Panc1 (cell line): ENCODE measurements at regions not wholly inside any gene's neighbourhood (a gene's known extent, or its start where the extent isn't known, plus 50 kb on each side); places are given as distances from the start of the nearest gene placed in this dataset.

Source experiments
- ATAC-seq: fragments of 200-7000 bp; cut with Tn5 transposase; 2 replicates; pipeline ENCODE4 v1.9.1; 2020; ENCODE audit warnings: mild to moderate bottlenecking, moderate library complexity
- BruUV-seq: library from RNA; stranded (reverse); fragments of 400-500 nt; replicated peaks from 2 replicates; lab custom pipeline; 2021; lab: Mats Ljungman, UMichigan
- CTCF ChIA-PET: fragments of 300-600 bp; sonication (Branson Sonifier 250); formaldehyde crosslinking; loops from one replicate; lab custom pipeline; 2022; ENCODE audit warnings: antibody characterized with exemption; lab: Charles Lee
- POLR2A ChIA-PET: fragments of 300-600 bp; sonication (Branson Sonifier 250); formaldehyde crosslinking; loops from one replicate; lab custom pipeline; 2022; ENCODE audit warnings: antibody characterized with exemption; lab: Charles Lee
- DNase-seq: peaks from one replicate; pipeline ENCODE4 v3.0.0-alpha.2; 2010; ENCODE audit warnings: low read depth, low spot score
- H3K27ac ChIP-seq: 2 replicates; pipeline ENCODE4 v1.5.1; 2011; ENCODE audit warnings: mild to moderate bottlenecking, low read length, inconsistent platforms
- H3K27me3 ChIP-seq: fragments of 200-500 bp; sonication (Bioruptor generic); 2 replicates; pipeline ENCODE4 v1.6.0; 2014; ENCODE audit warnings: low read length, inconsistent platforms; ENCODE audit not compliant: control insufficient read depth, insufficient read depth
- H3K36me3 ChIP-seq: fragments of 200-500 bp; sonication (Bioruptor generic); 2 replicates; pipeline ENCODE4 v1.5.1; 2014; ENCODE audit warnings: inconsistent platforms, mild to moderate bottlenecking, low read length, moderate library complexity; ENCODE audit not compliant: control insufficient read depth, insufficient read depth
- H3K4me1 ChIP-seq: 2 replicates; pipeline ENCODE4 v1.5.1; 2011; ENCODE audit warnings: inconsistent platforms, mild to moderate bottlenecking, low read length, moderate library complexity; ENCODE audit not compliant: control insufficient read depth, insufficient read depth
- H3K4me3 ChIP-seq, 2 experiments: 2 replicates each; pipeline ENCODE4 v1.5.1; 2011 to 2012; ENCODE audit warnings: low read depth in 2 of 2, low read length in 2 of 2, mild to moderate bottlenecking in 2 of 2, inconsistent platforms in 1 of 2, moderate library complexity in 1 of 2
- H3K9me3 ChIP-seq: fragments of 200-500 bp; sonication (Bioruptor generic); 2 replicates; pipeline ENCODE4 v1.5.1; 2014; ENCODE audit warnings: low read depth, mild to moderate bottlenecking, inconsistent platforms, low read length, moderate library complexity; ENCODE audit not compliant: control insufficient read depth, insufficient read depth
- POLR2AphosphoS5 ChIP-seq: IDR thresholded peaks from 2 replicates; pipeline ENCODE4 v1.6.1; 2012; ENCODE audit warnings: mild to moderate bottlenecking, low read depth, low read length, moderate library complexity
- REST ChIP-seq, 2 experiments: IDR thresholded peaks; 2 replicates each; pipeline ENCODE4 v1.6.1; 2011 to 2012; ENCODE audit warnings: low read depth in 2 of 2, control low read depth in 1 of 2, low read length in 1 of 2, mild to moderate bottlenecking in 1 of 2, moderate library complexity in 1 of 2; ENCODE audit not compliant: insufficient read depth in 1 of 2
- SIN3A ChIP-seq: IDR thresholded peaks from 2 replicates; pipeline ENCODE4 v1.6.1; 2012; ENCODE audit warnings: low read depth, mild to moderate bottlenecking, low read length, moderate library complexity, borderline replicate concordance; ENCODE audit not compliant: insufficient read depth
- TCF7L2 ChIP-seq: IDR thresholded peaks from 2 replicates; pipeline ENCODE4 v1.6.1; 2011; ENCODE audit warnings: mild to moderate bottlenecking, low read depth, low read length, inconsistent platforms
- in situ Hi-C: cut with HindIII; loops from 2 replicates; pipeline ENCODE4 v1.10.0; 2016; ENCODE audit warnings: low sequenced_read_pairs, low pct_unique_long_range_greater_than_20kb
- intact Hi-C: fragments of 100-400 bp; cut with micrococcal nuclease; formaldehyde crosslinking; loops from one replicate; pipeline ENCODE4 v1.10.0; 2022; ENCODE audit not compliant: unreplicated experiment
- TF ChIP-seq, protein P1 (sequence below): fragments of 450-650 bp; IDR thresholded peaks from 2 replicates; pipeline ENCODE4 v1.5.1; 2017; ENCODE audit warnings: mild to moderate bottlenecking

DNA sequence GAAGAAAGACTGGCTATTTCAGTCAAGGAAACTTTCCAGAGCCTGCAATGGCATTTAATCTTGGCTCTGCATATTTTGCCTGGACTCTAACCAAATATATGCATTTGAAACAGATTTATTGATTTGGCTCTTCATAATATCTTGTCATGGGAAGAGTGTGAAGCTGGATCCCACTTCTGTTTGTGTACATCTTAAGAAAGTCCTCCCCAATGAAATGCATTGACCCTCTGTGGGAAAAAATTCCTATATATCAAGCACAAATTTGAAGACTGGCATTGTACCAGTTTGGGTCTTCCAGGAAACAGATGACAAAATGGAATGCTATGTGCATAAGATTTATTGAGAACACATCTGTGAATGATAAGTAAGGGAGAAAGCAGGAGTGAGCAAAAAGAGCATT lies 897.3 kb upstream of the TENM3 start:
- ATAC-seq, result no peak
- TF ChIP-seq REST (IDR thresholded peaks at IDR 0.05; ENCODE audit: insufficient read depth in 1 of 2, low read depth in 2 of 2, low read length in 1 of 2) (no peak), POLR2AphosphoS5 (no peak), SIN3A (no peak), TCF7L2 (no peak)
- TF ChIP-seq, protein P1, sequence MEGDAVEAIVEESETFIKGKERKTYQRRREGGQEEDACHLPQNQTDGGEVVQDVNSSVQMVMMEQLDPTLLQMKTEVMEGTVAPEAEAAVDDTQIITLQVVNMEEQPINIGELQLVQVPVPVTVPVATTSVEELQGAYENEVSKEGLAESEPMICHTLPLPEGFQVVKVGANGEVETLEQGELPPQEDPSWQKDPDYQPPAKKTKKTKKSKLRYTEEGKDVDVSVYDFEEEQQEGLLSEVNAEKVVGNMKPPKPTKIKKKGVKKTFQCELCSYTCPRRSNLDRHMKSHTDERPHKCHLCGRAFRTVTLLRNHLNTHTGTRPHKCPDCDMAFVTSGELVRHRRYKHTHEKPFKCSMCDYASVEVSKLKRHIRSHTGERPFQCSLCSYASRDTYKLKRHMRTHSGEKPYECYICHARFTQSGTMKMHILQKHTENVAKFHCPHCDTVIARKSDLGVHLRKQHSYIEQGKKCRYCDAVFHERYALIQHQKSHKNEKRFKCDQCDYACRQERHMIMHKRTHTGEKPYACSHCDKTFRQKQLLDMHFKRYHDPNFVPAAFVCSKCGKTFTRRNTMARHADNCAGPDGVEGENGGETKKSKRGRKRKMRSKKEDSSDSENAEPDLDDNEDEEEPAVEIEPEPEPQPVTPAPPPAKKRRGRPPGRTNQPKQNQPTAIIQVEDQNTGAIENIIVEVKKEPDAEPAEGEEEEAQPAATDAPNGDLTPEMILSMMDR, result no peak
- no peak overlapping the region for H3K4me3 ChIP-seq
- H3K36me3 ChIP-seq, result no peaks in the 10 kb centered on the region
- no peak for DNase-seq
- no peaks in the 10 kb centered on the region for H3K4me1 ChIP-seq
- intact Hi-C loops (no loop called here), in situ Hi-C loops (no loop called here)
- H3K27me3 ChIP-seq, result no peaks in the 10 kb centered on the region
- POLR2A ChIA-PET, result no interaction called here
- BruUV-seq, result no TSS peak
- CTCF ChIA-PET, result no interaction called here
- no peak overlapping the region for H3K27ac ChIP-seq
- H3K9me3 ChIP-seq, result no peaks in the 10 kb centered on the region

GRCh38 chr4:181350615-181351415 lies 892.4 kb upstream of the TENM3 start:
- H3K27ac ChIP-seq, result no peak overlapping the region
- ATAC-seq, result no peak
- no peaks in the 10 kb centered on the region for H3K9me3 ChIP-seq
- intact Hi-C loops (no loop called here), in situ Hi-C loops (no loop called here)
- ChIA-PET POLR2A (no interaction called here), CTCF (no interaction called here)
- no peak overlapping the region for H3K4me3 ChIP-seq
- no peaks in the 10 kb centered on the region for H3K27me3 ChIP-seq
- no TSS peak for BruUV-seq
- DNase-seq, result no peak
- no peaks in the 10 kb centered on the region for H3K4me1 ChIP-seq
- TF ChIP-seq TCF7L2 (no peak), REST (IDR thresholded peaks at IDR 0.05; ENCODE audit: insufficient read depth in 1 of 2, low read depth in 2 of 2, low read length in 1 of 2) (no peak), SIN3A (no peak), POLR2AphosphoS5 (no peak)
- TF ChIP-seq, protein P1, result no peak
- H3K36me3 ChIP-seq, result no peaks in the 10 kb centered on the region
